ENCODE measurements at regions not wholly inside any gene's neighbourhood (a gene's known extent, or its start where the extent isn't known, plus 50 kb on each side); places are given as distances from the start of the nearest gene placed in this dataset.

- TF ChIP-seq EZH2 (IDR thresholded peaks at IDR 0.05; ENCODE audit: borderline replicate concordance, insufficient read depth, low read depth, low read length, poor library complexity, severe bottlenecking) (no peak), CTCF (IDR thresholded peaks at IDR 0.05) (no peak)
- H3K4me1 ChIP-seq (ENCODE audit: control insufficient read depth in 2 of 2, insufficient read depth in 2 of 2, low read length in 2 of 2), result no peaks in the 10 kb centered on the region
- H3K4me2 ChIP-seq (replicated peaks; ENCODE audit: low read depth, low read length, poor library complexity, severe bottlenecking), result no peak overlapping the region
- Mint-ChIP-seq H3K4me3 (no peak overlapping the region), H3K9me3 (ENCODE audit: insufficient read depth) (no peaks in the 10 kb centered on the region), H3K27ac (no peak overlapping the region), H3K27me3 (no peaks in the 10 kb centered on the region), H3K4me1 (no peaks in the 10 kb centered on the region)
- no CpG with 5 or more reads among the region's 1 CpG for WGBS (ENCODE audit: insufficient coverage)
- no peaks in the 10 kb centered on the region for H3K27me3 ChIP-seq (replicated peaks in 1 of 4; ENCODE audit: control extremely low read depth in 1 of 4, control insufficient read depth in 3 of 4, insufficient read depth in 4 of 4, low read length in 3 of 4)
- H3K27ac ChIP-seq (ENCODE audit: low read length in 2 of 2), result no peak overlapping the region
- CTCF ChIA-PET, result no interaction called here
- H4K20me1 ChIP-seq (ENCODE audit: control insufficient read depth, insufficient read depth, low read length, poor library complexity, severe bottlenecking), result no peaks in the 10 kb centered on the region
- no peaks in the 10 kb centered on the region for H3K79me2 ChIP-seq (ENCODE audit: control insufficient read depth, insufficient read depth, low read length)
- no peak overlapping the region for H2AFZ ChIP-seq (ENCODE audit: insufficient read depth, low read depth, low read length, poor library complexity, severe bottlenecking)
- ATAC-seq (ENCODE audit: low read depth) (no peak), DNase-seq (no peak)
- no peaks in the 10 kb centered on the region for H3K36me3 ChIP-seq (replicated peaks in 1 of 2; ENCODE audit: control extremely low read depth in 1 of 2, control insufficient read depth in 1 of 2, extremely low read depth in 1 of 2, insufficient read depth in 2 of 2, low read length in 1 of 2)
- H3K9me3 ChIP-seq (ENCODE audit: control extremely low read depth in 1 of 3, control insufficient read depth in 2 of 3, insufficient read depth in 1 of 3, low read length in 2 of 3), result no peaks in the 10 kb centered on the region
- no peak overlapping the region for H3K4me3 ChIP-seq (ENCODE audit: control extremely low read depth in 1 of 5, extremely low read depth in 1 of 5, insufficient read depth in 1 of 5, low read depth in 2 of 5, low read length in 4 of 5)
- POLR2A ChIA-PET, result no interaction called here
- no peak overlapping the region for H3K9ac ChIP-seq (ENCODE audit: low read length)
- intact Hi-C loops (cut with micrococcal nuclease), result no loop called here
These were observed 114.9 kb upstream of the DST start for GRCh38 chr6:56757588-56757984.

- no peak for TF ChIP-seq CTCF (IDR thresholded peaks at IDR 0.05)
- TF ChIP-seq EZH2 (IDR thresholded peaks at IDR 0.05; ENCODE audit: borderline replicate concordance, insufficient read depth, low read depth, low read length, poor library complexity, severe bottlenecking), result no peak
- no peaks in the 10 kb centered on the region for H3K4me1 ChIP-seq (ENCODE audit: control insufficient read depth in 2 of 2, insufficient read depth in 2 of 2, low read length in 2 of 2)
- ChIA-PET POLR2A (no interaction called here), CTCF (no interaction called here)
- Mint-ChIP-seq H3K27me3 (no peaks in the 10 kb centered on the region), H3K27ac (no peak overlapping the region), H3K4me1 (no peaks in the 10 kb centered on the region), H3K9me3 (ENCODE audit: insufficient read depth) (no peaks in the 10 kb centered on the region), H3K4me3 (no peak overlapping the region)
- H3K9me3 ChIP-seq (ENCODE audit: control extremely low read depth in 1 of 3, control insufficient read depth in 2 of 3, insufficient read depth in 1 of 3, low read length in 2 of 3), result no peaks in the 10 kb centered on the region
- H2AFZ ChIP-seq (ENCODE audit: insufficient read depth, low read depth, low read length, poor library complexity, severe bottlenecking), result no peak overlapping the region
- no peak overlapping the region for H3K4me2 ChIP-seq (replicated peaks; ENCODE audit: low read depth, low read length, poor library complexity, severe bottlenecking)
- H3K27me3 ChIP-seq (replicated peaks in 1 of 4; ENCODE audit: control extremely low read depth in 1 of 4, control insufficient read depth in 3 of 4, insufficient read depth in 4 of 4, low read length in 3 of 4), result no peaks in the 10 kb centered on the region
- H4K20me1 ChIP-seq (ENCODE audit: control insufficient read depth, insufficient read depth, low read length, poor library complexity, severe bottlenecking), result no peaks in the 10 kb centered on the region
- no peak for ATAC-seq (ENCODE audit: low read depth)
- no peak overlapping the region for H3K9ac ChIP-seq (ENCODE audit: low read length)
- no CpG with 5 or more reads among the region's 1 CpG for WGBS (ENCODE audit: insufficient coverage)
- H3K4me3 ChIP-seq (ENCODE audit: control extremely low read depth in 1 of 5, extremely low read depth in 1 of 5, insufficient read depth in 1 of 5, low read depth in 2 of 5, low read length in 4 of 5), result no peak overlapping the region
- no peaks in the 10 kb centered on the region for H3K36me3 ChIP-seq (replicated peaks in 1 of 2; ENCODE audit: control extremely low read depth in 1 of 2, control insufficient read depth in 1 of 2, extremely low read depth in 1 of 2, insufficient read depth in 2 of 2, low read length in 1 of 2)
- DNase-seq, result no peak
- H3K79me2 ChIP-seq (ENCODE audit: control insufficient read depth, insufficient read depth, low read length), result no peaks in the 10 kb centered on the region
- intact Hi-C loops (cut with micrococcal nuclease), result no loop called here
- H3K27ac ChIP-seq (ENCODE audit: low read length in 2 of 2), result no peak overlapping the region
These were observed 114.3 kb upstream of the DST start for GRCh38 chr6:56756791-56757587.

Measured in B cell (primary cell).